ENCODE measurements at regions not wholly inside any gene's neighbourhood (a gene's known extent, or its start where the extent isn't known, plus 50 kb on each side); places are given as distances from the start of the nearest gene placed in this dataset.

GRCh38 chr12:124683152-124684124 is 116.0 kb upstream of the NCOR2 start:
- no peak for TF ChIP-seq POLR2A (IDR thresholded peaks at IDR 0.05; ENCODE audit: low read depth, low read length)
- no peak for TF ChIP-seq POLR2AphosphoS5 (IDR thresholded peaks at IDR 0.05; ENCODE audit: low read depth, low read length)
- TF ChIP-seq SPI1 (IDR thresholded peaks at IDR 0.05; ENCODE audit: low read depth, low read length): no peak
- TF ChIP-seq PAX5 (IDR thresholded peaks at IDR 0.05; ENCODE audit: insufficient read depth, low read length, severe bottlenecking): no peak
- TF ChIP-seq TAF1 (IDR thresholded peaks at IDR 0.05; ENCODE audit: low read depth, low read length): no peak

Data from GM12891 (cell line).